VCaP (cell line): ENCODE measurements at regions not wholly inside any gene's neighbourhood (a gene's known extent, or its start where the extent isn't known, plus 50 kb on each side); places are given as distances from the start of the nearest gene placed in this dataset.
A peak's percentile ranks its signal among the peaks of the same experiment; 100 is the strongest.
"Not testable (repeated sequence)": the region's sequence is repeated elsewhere in the genome, so short reads cannot be mapped to it uniquely, and the experiment has no call there.

Experiments used
- H3K27ac ChIP-seq: fragments of 450-650 bp; 2 replicates; pipeline ENCODE4 v1.5.1; 2017
- CTCF ChIP-seq: fragments of 450-650 bp; conservative IDR thresholded peaks from 2 replicates; pipeline ENCODE4 v1.5.1; 2017; ENCODE audit warnings: mild to moderate bottlenecking, moderate library complexity

- TF ChIP-seq CTCF, result no peak
These were observed 157.7 kb upstream of the PROK2 start for GRCh38 chr3:71942432-71943187.

GRCh38 chr3:71940486-71940885 is 155.5 kb upstream of the PROK2 start:
- no peak overlapping the region for H3K27ac ChIP-seq
- no peak for TF ChIP-seq CTCF

More at GRCh38 chr3:71942432-71943187, 157.7 kb upstream of the PROK2 start:
- H3K27ac ChIP-seq, result no peak overlapping the region

- not testable (repeated sequence) for H3K27ac ChIP-seq
These were observed 153.1 kb upstream of the PROK2 start for GRCh38 chr3:71938081-71938480.

- no peak overlapping the region for H3K27ac ChIP-seq
- TF ChIP-seq CTCF, result no peak
These were observed 151.7 kb upstream of the PROK2 start for GRCh38 chr3:71936681-71937080.

GRCh38 chr3:71934520-71935270 is 149.7 kb upstream of the PROK2 start:
- no peak for TF ChIP-seq CTCF
- no peak overlapping the region for H3K27ac ChIP-seq

GRCh38 chr3:71931922-71932321 is 147.0 kb upstream of the PROK2 start:
- no peak overlapping the region for H3K27ac ChIP-seq
- TF ChIP-seq CTCF, result no peak

- TF ChIP-seq CTCF, result peak; percentile 73
- H3K27ac ChIP-seq, result no peak overlapping the region
These were observed 145.4 kb upstream of the PROK2 start for GRCh38 chr3:71930056-71930991.
